Epithelial cell of proximal tubule (primary cell): ENCODE measurements at regions not wholly inside any gene's neighbourhood (a gene's known extent, or its start where the extent isn't known, plus 50 kb on each side); places are given as distances from the start of the nearest gene placed in this dataset.

ENCODE experiments used
- DNase-seq: peaks from one replicate; pipeline ENCODE4 v3.0.0-alpha.2; 2011; ENCODE audit warnings: low read depth
- H3K4me3 ChIP-seq: 2 replicates; pipeline ENCODE4 v1.5.1; 2011; ENCODE audit warnings: low read depth, mild to moderate bottlenecking, low read length
- CTCF ChIP-seq: conservative IDR thresholded peaks from 2 replicates; pipeline ENCODE4 v1.5.1; 2012; ENCODE audit warnings: low read depth, mild to moderate bottlenecking, low read length

- TF ChIP-seq CTCF, result no peak
- no peak overlapping the region for H3K4me3 ChIP-seq
- no peak for DNase-seq
Measured at GRCh38 chr2:153096272-153096671, 377.9 kb downstream of the ARL6IP6 start.

DNA sequence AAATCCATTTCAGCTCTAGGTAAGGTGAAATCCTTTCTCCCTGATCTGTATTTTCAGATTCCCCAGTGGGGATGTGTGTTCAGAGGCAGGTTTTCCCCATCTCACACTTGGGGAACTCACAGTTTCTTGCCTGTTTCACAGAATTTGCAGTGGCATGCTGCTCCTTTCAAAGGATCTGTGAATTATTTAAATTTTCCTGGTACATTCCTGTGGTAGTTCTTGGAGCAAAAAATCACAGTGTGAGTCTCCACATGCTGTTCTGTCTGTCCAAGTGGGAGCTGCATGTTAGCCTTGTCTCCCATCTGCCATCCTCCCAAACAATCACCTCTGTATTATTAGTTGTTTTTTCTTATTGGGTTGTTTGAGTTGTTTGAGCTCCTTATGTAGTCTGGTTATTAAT, 372.9 kb downstream of the ARL6IP6 start:
- TF ChIP-seq CTCF, result no peak
- H3K4me3 ChIP-seq, result no peak overlapping the region
- no peak for DNase-seq

DNA sequence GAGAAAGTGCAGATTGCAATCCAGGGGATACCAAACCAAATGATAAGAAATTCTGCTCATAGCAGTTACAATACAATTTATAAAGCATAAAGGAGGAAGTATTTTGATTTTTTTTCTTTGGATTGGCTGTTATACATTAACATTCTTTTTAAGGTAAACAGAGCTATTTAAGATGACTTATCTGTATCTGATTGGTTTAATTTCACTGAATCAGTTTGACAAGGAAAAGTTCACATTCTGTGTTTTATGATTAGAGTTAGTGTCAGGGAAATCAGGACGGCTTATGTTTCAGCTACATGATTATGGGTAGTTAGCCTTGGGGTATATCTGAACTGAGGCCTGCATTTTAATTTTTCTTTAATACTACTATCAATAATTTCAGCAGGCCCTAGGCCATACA, 360.9 kb downstream of the ARL6IP6 start:
- no peak overlapping the region for H3K4me3 ChIP-seq
- no peak for TF ChIP-seq CTCF
- no peak for DNase-seq

GRCh38 chr2:153077311-153077710, 358.9 kb downstream of the ARL6IP6 start:
- TF ChIP-seq CTCF, result no peak
- no peak overlapping the region for H3K4me3 ChIP-seq
- no peak for DNase-seq

DNA sequence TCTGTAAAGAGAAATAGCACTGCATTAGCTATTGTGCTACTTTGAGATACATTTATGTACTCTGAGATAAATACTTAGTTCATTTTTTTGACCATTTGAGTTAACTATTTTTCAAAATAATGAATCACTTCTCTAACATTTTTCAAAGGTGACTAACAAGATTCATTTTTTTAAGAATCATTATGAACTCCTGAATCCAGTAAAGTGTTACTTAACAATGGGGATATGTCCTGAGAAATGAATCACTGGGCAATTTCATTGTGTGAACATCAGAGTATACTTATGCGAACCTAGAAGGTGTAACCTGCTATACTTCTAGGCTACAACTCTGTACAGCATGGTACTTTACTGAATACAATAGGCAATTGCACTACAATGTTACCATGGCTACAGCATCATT, 355.8 kb downstream of the ARL6IP6 start:
- DNase-seq, result no peak
- no peak for TF ChIP-seq CTCF

GRCh38 chr2:153072813-153073212, 354.4 kb downstream of the ARL6IP6 start:
- no peak for DNase-seq
- no peak overlapping the region for H3K4me3 ChIP-seq
- no peak for TF ChIP-seq CTCF

More for the DNA sequence above, 355.8 kb downstream of the ARL6IP6 start:
- no peak overlapping the region for H3K4me3 ChIP-seq

DNA sequence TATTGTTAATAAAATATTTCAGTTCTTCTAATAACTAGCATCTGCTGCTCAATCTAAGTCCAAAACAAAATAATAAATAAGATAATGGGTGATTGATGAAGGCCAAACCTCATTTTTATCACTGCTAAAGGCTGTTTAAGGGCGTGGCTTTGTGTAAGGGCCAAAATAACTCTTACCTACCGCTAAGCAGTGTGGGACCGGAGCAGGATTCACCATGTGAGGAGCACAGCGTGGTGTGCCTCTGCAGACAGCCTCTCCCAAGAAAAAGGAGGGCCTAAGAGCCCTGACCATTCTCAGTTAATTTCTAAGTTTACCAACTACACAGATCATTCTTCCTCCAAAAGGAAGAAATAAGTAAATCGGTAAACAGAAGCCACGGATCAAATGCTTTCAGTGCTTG, 353.7 kb downstream of the ARL6IP6 start:
- DNase-seq, result no peak
- no peak for TF ChIP-seq CTCF
- no peak overlapping the region for H3K4me3 ChIP-seq
